HG03103 (cell line): ENCODE measurements at regions not wholly inside any gene's neighbourhood (a gene's known extent, or its start where the extent isn't known, plus 50 kb on each side); places are given as distances from the start of the nearest gene placed in this dataset.
"Not testable (repeated sequence)": the region's sequence is repeated elsewhere in the genome, so short reads cannot be mapped to it uniquely, and the experiment has no call there.

Experiments used
- ATAC-seq: cut with Tn5 transposase; IDR thresholded peaks from one replicate; pipeline ENCODE4 v1.9.1; 2021; ENCODE audit warnings: low read depth; ENCODE audit not compliant: unreplicated experiment

DNA sequence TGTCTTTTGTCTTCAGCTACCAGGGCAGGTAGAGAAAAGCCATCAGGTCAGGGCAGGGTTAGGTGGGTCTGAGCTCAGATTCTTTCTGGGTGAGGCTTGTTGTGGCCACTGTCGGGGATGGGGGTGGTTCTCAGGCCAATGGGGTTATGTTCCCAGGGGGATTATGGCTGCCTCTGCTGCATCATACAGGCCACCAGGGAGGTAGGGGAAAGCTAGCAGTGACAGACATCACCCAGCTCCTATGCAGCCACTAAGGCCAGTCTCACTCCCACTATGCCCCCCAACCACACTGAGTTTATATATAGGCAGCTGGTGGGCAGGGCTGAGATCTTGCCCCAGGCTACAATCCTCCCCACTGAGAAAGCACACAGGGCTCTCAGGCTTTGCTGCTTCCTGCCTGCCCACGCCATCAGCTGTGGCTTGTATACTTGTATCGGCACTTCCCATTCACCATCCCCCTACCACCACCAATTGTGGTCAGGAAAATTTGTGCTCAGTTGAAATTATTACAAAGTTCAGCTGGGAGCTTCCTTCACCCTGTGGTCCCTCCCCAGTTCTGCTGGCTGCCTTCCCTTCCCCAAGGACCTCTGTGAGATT lies 72.6 kb upstream of the PTPN13 start:
- ATAC-seq, result no peak

DNA sequence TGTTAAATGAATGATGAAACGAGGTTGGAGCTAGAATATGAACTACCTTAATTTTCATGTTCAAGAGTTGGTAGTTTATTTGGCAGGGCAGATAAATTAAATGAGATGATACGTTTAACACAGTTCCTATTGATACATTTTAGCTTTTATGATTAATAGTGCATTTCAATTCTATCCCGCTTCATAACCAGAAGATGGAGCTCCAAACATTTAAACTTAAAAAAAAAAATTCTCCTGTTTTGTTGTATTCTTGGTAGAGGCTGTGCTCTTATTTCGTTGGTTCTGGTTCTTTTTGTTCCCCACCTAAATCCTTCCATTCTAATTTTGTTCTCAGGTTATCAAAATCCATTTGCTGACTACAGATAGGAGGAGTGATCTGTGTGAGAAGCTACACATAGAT lies 71.8 kb upstream of the PTPN13 start:
- no peak for ATAC-seq

DNA sequence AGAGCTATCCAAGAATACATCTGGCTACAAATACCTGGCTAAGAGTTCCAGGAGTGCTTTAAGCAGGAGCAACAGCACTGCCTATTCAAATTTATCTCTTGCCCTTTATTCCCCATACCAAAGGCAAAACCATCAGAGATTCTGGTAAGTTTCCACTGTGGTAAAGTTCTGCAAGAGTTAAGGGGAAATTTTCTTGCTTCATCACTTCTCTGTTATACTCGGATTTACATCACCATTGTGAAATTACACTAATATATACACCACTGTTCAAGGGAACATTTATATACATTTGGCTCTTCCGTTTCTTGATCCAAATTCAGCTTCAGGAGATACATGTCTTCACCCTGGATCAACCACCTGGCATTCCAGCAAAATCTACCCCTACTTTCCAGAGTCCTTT lies 70.8 kb upstream of the PTPN13 start:
- ATAC-seq, result no peak

DNA sequence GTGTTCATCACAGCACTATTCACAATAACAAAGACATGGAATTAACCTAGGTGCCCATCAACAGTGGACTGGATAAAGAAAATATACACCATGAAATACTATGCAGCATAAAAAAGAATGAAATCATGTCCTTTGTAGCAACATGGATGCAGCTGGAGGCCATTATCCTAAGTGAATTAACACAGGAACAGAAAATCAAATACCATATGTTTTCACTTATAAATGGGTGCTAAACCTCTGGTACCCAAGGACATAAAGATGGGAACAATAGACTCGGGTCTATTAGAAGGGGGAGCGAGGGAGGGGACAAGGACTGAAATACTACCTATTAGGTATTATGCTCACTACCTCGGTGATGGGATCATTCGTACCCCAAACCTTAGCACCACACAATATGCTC lies 66.4 kb upstream of the PTPN13 start:
- ATAC-seq, result not testable (repeated sequence)

DNA sequence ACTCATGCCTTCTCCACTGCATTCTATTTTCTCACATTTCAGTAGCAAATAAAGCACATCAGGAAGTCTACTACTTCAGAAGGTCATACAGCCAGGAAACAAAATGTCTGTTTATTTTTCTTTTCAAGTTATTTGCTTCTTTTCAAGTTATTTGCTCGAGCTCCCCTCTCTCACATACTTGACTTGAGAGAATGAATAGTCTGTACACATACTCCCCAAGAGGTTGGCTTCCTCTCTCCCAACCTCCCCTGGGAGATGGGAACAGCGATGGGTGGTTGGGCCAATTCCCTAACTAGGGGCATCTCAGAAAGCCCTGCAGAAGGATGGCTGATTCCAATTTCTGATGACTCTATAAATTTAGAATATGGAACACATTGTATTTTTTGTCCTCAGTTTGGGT lies 64.7 kb upstream of the PTPN13 start:
- ATAC-seq, result no peak

DNA sequence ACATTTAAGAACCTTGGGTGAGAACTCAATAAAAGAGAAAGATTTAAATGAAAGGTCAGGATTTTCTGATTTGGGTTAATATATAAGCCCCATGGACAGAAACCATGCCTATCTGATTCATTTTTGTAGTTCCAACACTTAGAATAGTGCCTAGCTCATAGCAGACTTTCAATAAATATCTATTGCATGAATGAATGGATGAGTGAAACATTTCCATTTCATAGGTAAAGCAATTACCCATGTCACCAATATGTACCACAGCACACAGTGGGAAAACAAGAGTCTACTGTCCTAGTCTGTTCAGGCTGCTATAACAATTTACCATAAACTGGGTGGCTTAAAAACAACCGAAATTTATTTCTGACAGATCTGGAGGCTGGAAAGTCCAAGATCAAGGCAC lies 63.9 kb upstream of the PTPN13 start:
- ATAC-seq, result no peak

DNA sequence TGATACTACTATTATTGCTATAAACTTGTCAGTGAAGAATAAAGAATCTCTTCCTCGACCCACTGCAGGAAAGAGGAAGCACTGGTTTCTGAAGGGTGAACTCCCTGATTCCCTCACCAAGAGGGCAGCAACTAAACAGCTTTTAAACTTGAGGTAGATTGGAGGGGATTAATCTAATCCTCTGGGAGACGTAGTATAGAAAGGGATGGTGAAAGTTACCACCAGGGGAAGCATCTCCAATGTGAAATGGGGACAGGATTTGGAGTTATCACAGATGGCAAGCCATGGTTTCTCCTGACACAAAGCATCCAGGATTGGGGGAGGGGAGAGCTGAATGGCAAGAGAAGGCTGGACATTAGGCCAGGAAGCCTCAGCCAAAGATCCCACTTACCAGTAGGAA lies 62.7 kb upstream of the PTPN13 start:
- ATAC-seq, result no peak

DNA sequence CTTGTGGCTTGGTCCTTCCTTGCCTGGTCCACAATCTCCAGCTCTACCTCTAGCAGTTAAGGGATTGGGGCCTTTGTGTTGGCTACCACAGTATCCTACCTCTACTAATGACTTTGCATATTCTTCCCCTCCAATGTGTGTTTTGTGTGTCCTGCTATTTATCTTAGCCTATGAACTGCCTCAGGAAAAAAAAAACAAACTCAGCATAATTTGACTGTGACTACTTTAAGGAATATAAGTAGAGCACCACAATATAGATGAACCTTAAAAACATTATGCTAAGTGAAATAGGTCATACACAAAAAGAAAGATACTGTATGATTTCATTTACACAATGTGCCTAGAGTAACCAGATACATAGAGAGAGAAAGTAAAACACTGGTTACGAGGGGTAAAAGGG lies 61.3 kb upstream of the PTPN13 start:
- no peak for ATAC-seq

DNA sequence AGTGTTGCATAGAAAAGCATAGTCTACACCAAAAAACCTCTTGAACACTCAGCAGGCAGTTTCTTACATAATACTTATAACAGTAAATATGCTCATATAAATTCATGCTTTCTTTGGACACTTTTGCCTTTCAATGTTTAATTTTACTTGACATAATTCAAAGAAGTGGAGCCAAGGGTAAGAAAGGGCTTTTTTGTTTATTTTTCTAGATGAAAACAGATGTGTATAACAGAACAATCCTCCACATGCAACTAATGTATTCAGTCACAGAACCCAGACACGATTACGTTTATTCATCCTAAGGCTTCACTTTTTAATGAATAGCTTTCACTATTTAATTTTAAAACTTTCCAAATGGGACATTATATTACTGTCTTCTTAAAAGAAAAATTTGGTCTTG lies 58.0 kb upstream of the PTPN13 start:
- ATAC-seq, result no peak

DNA sequence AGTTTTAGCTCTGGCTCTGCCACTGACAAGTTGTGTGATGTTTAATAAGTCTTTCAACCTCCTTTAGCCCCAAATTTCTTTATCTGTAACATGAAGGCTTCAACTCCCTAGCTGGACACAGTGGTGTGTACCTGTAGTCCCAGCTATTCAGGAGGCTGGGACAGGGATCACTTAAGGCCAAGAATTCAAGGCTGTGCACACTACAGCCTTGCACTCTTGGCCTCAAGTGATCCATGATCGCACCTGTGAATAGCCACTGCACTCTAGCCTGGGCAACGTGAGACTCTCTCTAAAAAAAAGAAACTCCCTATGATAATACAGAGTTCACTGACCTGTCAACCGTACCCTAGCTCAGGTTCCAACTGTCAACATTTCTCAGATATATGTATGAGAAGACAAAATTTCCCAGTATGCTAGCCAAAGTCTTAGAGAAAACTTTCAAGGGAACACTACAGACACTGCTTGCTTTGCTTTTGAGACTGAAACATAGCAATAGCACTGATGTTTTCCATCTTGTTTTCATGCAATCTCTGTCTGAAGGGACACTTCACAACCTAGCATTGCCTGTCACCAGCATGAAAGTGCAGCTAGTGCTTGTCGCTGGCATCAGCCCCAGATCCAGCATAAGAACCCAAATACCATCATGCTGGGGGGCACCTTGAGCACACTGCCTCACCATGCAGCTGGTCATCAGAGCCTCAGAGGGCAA lies 51.6 kb upstream of the PTPN13 start:
- no peak for ATAC-seq

DNA sequence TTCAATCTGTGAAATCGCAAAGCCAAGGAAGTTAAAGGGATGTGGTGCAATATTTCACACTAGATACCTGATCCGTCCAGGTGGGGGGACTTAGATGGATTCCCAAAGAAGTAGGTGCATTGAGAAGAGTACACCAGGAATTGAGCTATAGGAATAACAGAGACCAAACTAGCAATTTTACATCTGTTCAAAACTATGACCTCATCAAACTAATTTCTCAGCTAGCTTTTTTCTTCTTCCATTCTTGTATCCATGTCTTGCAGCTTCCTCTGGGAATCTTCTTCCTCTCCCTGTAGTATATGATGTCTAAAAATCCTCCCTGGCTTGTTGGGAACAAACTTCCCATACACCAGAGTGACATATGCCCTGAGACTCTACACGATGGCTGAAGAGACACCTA lies 51.0 kb upstream of the PTPN13 start:
- no peak for ATAC-seq

DNA sequence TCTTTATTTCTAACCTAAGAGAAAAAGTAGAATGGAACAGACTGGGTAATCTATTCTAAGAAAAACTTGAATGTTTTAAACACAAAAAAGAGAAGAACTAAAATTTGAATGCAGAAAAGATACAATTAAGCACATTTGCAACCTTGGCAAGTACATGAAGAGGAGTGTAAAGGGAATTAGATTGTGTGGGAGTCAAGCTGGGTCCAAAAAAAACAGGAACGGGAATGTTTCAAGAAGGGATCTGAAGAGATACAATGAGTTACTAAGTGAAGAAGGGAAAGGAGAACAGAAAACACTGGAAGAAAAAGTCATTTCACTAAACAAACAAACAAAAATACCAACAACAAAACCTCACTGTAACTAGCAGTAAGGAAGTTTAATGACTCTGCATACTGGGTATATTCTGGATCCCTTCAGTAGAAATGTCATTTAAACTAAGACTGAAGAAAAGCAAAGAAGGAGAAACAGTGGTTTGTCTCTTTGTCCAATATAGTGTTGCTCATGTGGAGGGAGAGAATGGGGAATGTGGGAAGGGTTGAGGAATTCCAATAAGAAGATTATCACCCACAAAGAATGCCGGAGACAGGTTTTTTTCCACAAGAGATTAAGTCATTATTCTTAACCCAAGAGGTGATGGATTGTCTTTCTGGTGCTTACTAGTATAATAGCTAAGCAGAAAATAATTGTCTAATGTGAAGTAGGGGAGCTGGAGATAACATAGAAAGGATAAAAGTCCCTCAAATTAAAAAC lies 50.4 kb upstream of the PTPN13 start:
- ATAC-seq, result no peak

DNA sequence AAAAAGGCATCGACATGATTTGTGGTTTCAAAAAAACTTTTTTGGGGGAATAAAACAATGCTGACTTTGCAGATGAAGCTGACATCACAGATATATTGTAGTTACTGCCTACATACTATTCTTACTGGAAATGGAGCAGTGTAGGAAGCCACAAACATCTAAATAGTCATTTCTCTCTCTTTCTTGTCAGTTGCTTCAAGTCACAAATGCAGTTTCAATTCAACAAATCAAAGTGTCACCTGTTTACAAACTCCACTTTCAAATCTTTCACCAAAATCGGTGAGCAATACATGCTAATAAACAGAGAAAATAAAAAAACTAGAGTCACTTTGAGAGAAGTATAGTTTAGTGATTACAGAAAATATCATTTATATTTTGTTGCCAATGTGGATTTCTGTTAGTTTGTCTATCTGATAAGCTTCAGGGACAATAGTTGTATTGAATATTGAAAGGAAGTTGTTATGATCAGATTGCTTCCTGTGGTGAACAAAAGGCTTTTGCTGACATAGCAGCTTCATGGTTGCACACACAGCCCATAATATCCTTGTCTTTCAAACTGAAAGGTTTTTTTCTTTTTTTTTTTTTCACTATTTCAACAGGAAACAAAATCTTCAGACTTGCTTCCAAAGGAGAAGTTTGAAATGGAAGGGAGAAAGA lies 49.7 kb upstream of the PTPN13 start:
- ATAC-seq, result peak; percentile 83
